ENCODE measurements at regions not wholly inside any gene's neighbourhood (a gene's known extent, or its start where the extent isn't known, plus 50 kb on each side); places are given as distances from the start of the nearest gene placed in this dataset.
"Not testable (repeated sequence)": the region's sequence is repeated elsewhere in the genome, so short reads cannot be mapped to it uniquely, and the experiment has no call there.

GRCh38 chr4:67393007-67393406 is 152.3 kb downstream of the CENPC start:
- Histone ChIP-seq H3K9me3 (replicated peaks; ENCODE audit: control insufficient read depth, insufficient read depth, low read length) (no peaks in the 10 kb centered on the region), H3K36me3 (ENCODE audit: control insufficient read depth in 2 of 2, extremely low read depth in 1 of 2, insufficient read depth in 2 of 2, low read length in 2 of 2) (no peaks in the 10 kb centered on the region), H3K9me1 (replicated peaks; ENCODE audit: control insufficient read depth, extremely low read depth, insufficient read depth, low read length) (no peaks in the 10 kb centered on the region), H3K9ac (replicated peaks; ENCODE audit: extremely low read depth, insufficient read depth, low read length) (no peak overlapping the region), H3K27me3 (ENCODE audit: control insufficient read depth in 2 of 2, insufficient read depth in 2 of 2, low read length in 2 of 2) (peaks cover 0 to 5% of the 10 kb centered on the region in 2 experiments), H3K27ac (ENCODE audit: insufficient read depth, low read depth, low read length) (no peak overlapping the region), H3K4me2 (ENCODE audit: insufficient read depth, low read length) (no peak overlapping the region), H2AFZ (ENCODE audit: low read depth, low read length) (no peak overlapping the region), H4K20me1 (replicated peaks; ENCODE audit: control insufficient read depth, extremely low read depth, insufficient read depth, low read length) (no peaks in the 10 kb centered on the region), H3K4me3 (replicated peaks in 1 of 3; ENCODE audit: insufficient read depth in 1 of 3, low read depth in 1 of 3, low read length in 3 of 3) (no peak overlapping the region), H3K79me2 (ENCODE audit: control insufficient read depth, insufficient read depth, low read length) (no peaks in the 10 kb centered on the region), H3K4me1 (ENCODE audit: control insufficient read depth, extremely low read depth, insufficient read depth, low read length) (no peaks in the 10 kb centered on the region)
- ChIA-PET POLR2A (no interaction called here), CTCF (interaction anchor here (1.1 to 1.2 kb wide), 4 partner anchors 9 to 382 kb away, joined by 3 to 4 read pairs (median 4); no protein-coding TSS in a partner anchor)
- TF ChIP-seq MAX (IDR thresholded peaks at IDR 0.05; ENCODE audit: insufficient read depth, insufficient read length) (no peak), MYC (IDR thresholded peaks at IDR 0.05; ENCODE audit: low read depth, low read length) (no peak), FOS (IDR thresholded peaks at IDR 0.05; ENCODE audit: borderline replicate concordance, insufficient read depth, low read length) (no peak), POLR2AphosphoS5 (IDR thresholded peaks at IDR 0.05; ENCODE audit: insufficient read depth, low read depth, low read length) (no peak), GATA2 (IDR thresholded peaks at IDR 0.05; ENCODE audit: insufficient read depth, insufficient read length, low read depth, low read length) (no peak), JUN (IDR thresholded peaks at IDR 0.05; ENCODE audit: borderline replicate concordance, insufficient read depth, insufficient read length, low read depth) (no peak), CTCF (IDR thresholded peaks at IDR 0.05; ENCODE audit: extremely low read depth in 1 of 2, insufficient read depth in 1 of 2, low read depth in 1 of 2, low read length in 2 of 2) (no peak), EZH2 (IDR thresholded peaks at IDR 0.05; ENCODE audit: borderline replicate concordance, low read depth, low read length, severe bottlenecking) (no peak), POLR2A (IDR thresholded peaks at IDR 0.05; ENCODE audit: low read depth, low read length) (no peak)
- no peak for DNase-seq (ENCODE audit: low read depth, low spot score)
- no TSS peak for BruUV-seq (replicated peaks)
- dilution Hi-C loops (cut with MboI; ENCODE audit: extremely low pct_ligation_motif_present, low sequenced_read_pairs) (no loop called here), intact Hi-C loops (cut with micrococcal nuclease) (no loop called here)
- no peak for FAIRE-seq

GRCh38 chr4:67381406-67381804 is 163.9 kb downstream of the CENPC start:
- H3K9ac ChIP-seq (replicated peaks; ENCODE audit: extremely low read depth, insufficient read depth, low read length); FAIRE-seq; H3K9me3 ChIP-seq (replicated peaks; ENCODE audit: control insufficient read depth, insufficient read depth, low read length); DNase-seq (ENCODE audit: low read depth, low spot score); H3K27ac ChIP-seq (ENCODE audit: insufficient read depth, low read depth, low read length); H3K79me2 ChIP-seq (ENCODE audit: control insufficient read depth, insufficient read depth, low read length); CTCF ChIA-PET; H3K4me2 ChIP-seq (ENCODE audit: insufficient read depth, low read length); H3K27me3 ChIP-seq (ENCODE audit: control insufficient read depth in 2 of 2, insufficient read depth in 2 of 2, low read length in 2 of 2); intact Hi-C loops (cut with micrococcal nuclease); H3K4me1 ChIP-seq (ENCODE audit: control insufficient read depth, extremely low read depth, insufficient read depth, low read length); BruUV-seq (replicated peaks); H3K9me1 ChIP-seq (replicated peaks; ENCODE audit: control insufficient read depth, extremely low read depth, insufficient read depth, low read length); H3K36me3 ChIP-seq (ENCODE audit: control insufficient read depth in 2 of 2, extremely low read depth in 1 of 2, insufficient read depth in 2 of 2, low read length in 2 of 2); H4K20me1 ChIP-seq (replicated peaks; ENCODE audit: control insufficient read depth, extremely low read depth, insufficient read depth, low read length); H2AFZ ChIP-seq (ENCODE audit: low read depth, low read length); dilution Hi-C loops (cut with MboI; ENCODE audit: extremely low pct_ligation_motif_present, low sequenced_read_pairs); H3K4me3 ChIP-seq (replicated peaks in 1 of 3; ENCODE audit: insufficient read depth in 1 of 3, low read depth in 1 of 3, low read length in 3 of 3); POLR2A ChIA-PET: not testable (repeated sequence)

- H3K27ac ChIP-seq (ENCODE audit: insufficient read depth, low read depth, low read length); dilution Hi-C loops (cut with MboI; ENCODE audit: extremely low pct_ligation_motif_present, low sequenced_read_pairs); H3K79me2 ChIP-seq (ENCODE audit: control insufficient read depth, insufficient read depth, low read length): not testable (repeated sequence)
Observed at GRCh38 chr4:67380702-67381405, 164.4 kb downstream of the CENPC start.

More at GRCh38 chr4:67380702-67381405, 164.4 kb downstream of the CENPC start:
- intact Hi-C loops (cut with micrococcal nuclease); DNase-seq (ENCODE audit: low read depth, low spot score); H3K9me1 ChIP-seq (replicated peaks; ENCODE audit: control insufficient read depth, extremely low read depth, insufficient read depth, low read length); POLR2A ChIA-PET; BruUV-seq (replicated peaks); CTCF ChIA-PET; H3K4me1 ChIP-seq (ENCODE audit: control insufficient read depth, extremely low read depth, insufficient read depth, low read length); H3K4me2 ChIP-seq (ENCODE audit: insufficient read depth, low read length); H3K4me3 ChIP-seq (replicated peaks in 1 of 3; ENCODE audit: insufficient read depth in 1 of 3, low read depth in 1 of 3, low read length in 3 of 3); H3K9ac ChIP-seq (replicated peaks; ENCODE audit: extremely low read depth, insufficient read depth, low read length); H3K9me3 ChIP-seq (replicated peaks; ENCODE audit: control insufficient read depth, insufficient read depth, low read length); H3K36me3 ChIP-seq (ENCODE audit: control insufficient read depth in 2 of 2, extremely low read depth in 1 of 2, insufficient read depth in 2 of 2, low read length in 2 of 2); FAIRE-seq; H2AFZ ChIP-seq (ENCODE audit: low read depth, low read length); H4K20me1 ChIP-seq (replicated peaks; ENCODE audit: control insufficient read depth, extremely low read depth, insufficient read depth, low read length); H3K27me3 ChIP-seq (ENCODE audit: control insufficient read depth in 2 of 2, insufficient read depth in 2 of 2, low read length in 2 of 2): not testable (repeated sequence)

Data from endothelial cell of umbilical vein (primary cell).